GM19452 (cell line): ENCODE measurements at regions not wholly inside any gene's neighbourhood (a gene's known extent, or its start where the extent isn't known, plus 50 kb on each side); places are given as distances from the start of the nearest gene placed in this dataset.
A peak's percentile ranks its signal among the peaks of the same experiment; 100 is the strongest.
"Not testable (repeated sequence)": the region's sequence is repeated elsewhere in the genome, so short reads cannot be mapped to it uniquely, and the experiment has no call there.

Source experiments
- ATAC-seq: cut with Tn5 transposase; IDR thresholded peaks from one replicate; pipeline ENCODE4 v1.9.1; 2021; ENCODE audit not compliant: unreplicated experiment

- ATAC-seq: no peak
Measured at GRCh38 chr12:88366101-88366500, 214.2 kb downstream of the KITLG start.

GRCh38 chr12:88367231-88367630 lies 213.0 kb downstream of the KITLG start:
- no peak for ATAC-seq

DNA sequence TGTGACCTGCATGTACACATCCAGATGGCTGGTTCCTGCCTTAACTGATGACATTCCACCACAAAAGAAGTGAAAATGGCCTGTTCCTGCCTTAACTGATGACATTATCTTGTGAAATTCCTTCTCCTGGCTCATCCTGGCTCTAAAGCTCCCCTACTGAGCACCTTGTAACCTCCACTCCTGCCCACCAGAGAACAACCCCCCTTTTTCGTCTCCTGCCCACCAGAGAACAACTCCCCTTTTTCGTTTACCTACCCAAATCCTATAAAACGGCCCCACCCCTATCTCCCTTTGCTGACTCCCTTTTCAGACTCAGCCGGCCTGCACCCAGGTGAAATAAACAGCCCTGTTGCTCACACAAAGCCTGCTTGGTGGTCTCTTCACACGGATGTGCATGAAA lies 212.2 kb downstream of the KITLG start:
- ATAC-seq: not testable (repeated sequence)

DNA sequence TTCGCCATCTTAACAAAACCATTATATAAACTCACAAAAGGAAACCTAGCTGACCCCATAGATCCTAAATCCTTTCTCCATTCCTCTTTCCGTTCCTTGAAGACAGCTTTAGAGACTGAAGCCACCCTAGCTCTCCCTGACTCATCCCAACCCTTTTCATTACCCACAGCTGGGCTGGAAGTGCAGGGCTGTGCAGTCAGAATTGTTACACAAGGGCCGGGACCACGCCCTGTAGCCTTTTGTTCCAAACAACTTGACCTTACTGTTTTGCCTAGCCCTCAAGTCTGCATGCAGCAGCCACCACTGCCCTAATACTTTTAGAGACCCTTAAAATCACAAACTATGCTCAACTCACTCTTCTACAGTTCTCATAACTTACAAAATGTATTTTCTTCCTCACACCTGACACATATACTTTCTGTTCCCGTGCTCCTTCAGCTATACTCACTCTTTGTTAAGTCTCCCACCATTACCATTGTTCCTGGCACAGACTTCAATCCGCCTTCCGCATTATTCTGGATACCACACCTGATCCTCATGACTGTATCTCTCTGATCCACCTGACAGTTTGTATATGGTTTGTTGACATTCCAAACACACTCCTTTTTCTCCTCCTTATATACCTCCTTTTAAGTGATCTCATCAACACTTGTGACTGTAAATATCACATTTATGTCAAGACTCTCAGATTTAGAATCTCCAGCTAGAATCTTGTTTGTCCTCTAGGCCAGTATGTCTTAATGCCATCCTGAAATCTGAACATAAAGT lies 208.7 kb downstream of the KITLG start:
- no peak for ATAC-seq

GRCh38 chr12:88375306-88376305 lies 204.7 kb downstream of the KITLG start:
- no peak for ATAC-seq

DNA sequence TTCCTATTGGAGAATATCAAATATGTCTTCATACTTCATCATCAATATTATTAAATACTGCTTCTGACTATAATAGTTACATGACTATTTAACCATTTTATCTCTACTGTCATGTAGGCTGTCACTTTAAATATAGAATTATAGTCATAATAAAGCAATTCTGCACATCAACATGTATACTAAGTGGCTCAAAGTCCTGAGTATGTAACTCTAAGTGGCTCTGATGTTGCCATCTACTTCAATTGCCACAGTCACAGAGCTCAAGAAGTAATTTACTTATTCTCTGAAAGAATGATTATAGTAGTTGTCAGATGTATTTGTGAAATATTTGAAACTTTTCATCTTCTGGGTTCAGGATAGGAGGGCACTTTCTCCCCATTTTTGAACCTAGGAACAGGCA lies 202.3 kb downstream of the KITLG start:
- ATAC-seq: no peak

DNA sequence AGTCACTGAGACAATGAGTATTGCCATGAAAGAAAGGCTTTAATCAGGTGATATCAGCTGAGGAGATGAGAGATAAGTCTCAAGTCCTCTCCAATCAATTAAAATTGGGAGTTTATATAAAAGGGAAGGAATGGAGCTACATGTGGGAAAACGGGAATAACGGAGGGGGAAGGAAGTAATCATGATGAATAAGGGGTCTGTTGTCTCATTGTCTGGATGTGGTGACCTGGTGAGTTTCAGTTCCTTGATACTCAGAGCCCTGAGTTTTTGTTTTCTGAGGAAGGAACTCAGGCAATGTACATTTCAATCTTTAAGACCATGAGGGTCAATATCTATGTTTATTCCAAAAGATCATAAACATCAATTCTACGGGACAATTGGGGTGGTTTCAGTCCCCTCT lies 198.8 kb downstream of the KITLG start:
- ATAC-seq: no peak

- no peak for ATAC-seq
Measured at GRCh38 chr12:88383405-88383804, 196.9 kb downstream of the KITLG start.

GRCh38 chr12:88388566-88389540 lies 191.4 kb downstream of the KITLG start:
- ATAC-seq: no peak

DNA sequence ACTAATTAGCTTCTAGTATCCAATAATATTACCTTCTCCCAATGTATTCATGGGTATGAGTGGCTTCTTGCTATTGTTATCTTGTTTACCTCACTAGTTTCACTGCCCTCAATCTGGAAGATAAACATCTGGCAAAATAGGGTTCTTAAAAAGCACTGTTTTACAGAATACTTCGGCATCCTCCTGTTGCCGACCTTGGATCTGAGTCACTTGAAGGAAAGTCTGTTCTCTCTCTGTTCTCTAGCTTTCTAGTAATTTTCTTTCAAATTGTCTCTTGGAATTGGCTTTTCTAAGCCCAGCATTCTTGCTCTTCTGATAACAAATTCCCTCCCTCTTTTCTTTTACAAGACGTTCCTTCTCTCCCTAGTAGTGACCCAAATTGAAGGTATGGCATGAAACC lies 189.5 kb downstream of the KITLG start:
- ATAC-seq: no peak

DNA sequence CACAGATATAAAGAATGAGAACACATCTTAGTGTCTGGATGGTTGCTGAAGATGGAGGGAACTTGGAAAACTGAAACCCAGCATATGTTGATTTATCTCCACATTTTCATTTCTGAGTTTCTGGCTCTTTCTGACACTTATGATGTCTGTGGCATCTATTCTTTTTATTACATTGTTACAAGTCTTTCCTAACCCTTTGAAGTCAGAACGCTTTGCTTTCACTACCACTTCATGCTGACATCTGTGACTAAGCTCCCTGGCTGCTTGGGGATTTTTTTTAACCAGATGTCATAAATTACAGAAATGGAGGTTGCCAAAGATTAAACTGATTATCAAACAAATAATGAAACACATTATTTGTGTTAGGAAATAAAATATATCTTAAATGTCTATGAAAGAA lies 188.7 kb downstream of the KITLG start:
- peak; percentile 48 for ATAC-seq

- peak; percentile 46 for ATAC-seq
Measured at GRCh38 chr12:88393017-88393767, 187.1 kb downstream of the KITLG start.

DNA sequence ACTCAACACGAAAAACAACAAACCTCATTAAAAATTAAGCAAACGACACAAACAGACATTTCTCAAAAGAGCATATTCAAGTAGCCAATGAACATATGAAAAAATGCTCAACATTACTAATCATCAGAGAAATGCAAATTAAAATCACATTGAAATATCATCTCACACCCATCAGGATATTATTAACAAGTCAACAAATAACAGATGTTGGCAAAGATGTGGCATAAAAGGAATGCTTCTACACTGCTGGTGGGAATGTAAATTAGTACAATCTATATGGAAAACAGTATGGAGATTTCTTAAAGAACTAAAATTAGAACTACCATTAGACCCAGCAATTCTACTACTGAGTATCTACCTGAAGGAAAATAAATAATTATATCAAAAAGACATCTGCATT lies 182.2 kb downstream of the KITLG start:
- no peak for ATAC-seq

GRCh38 chr12:88399811-88400210 lies 180.5 kb downstream of the KITLG start:
- ATAC-seq: no peak

GRCh38 chr12:88400302-88400701 lies 180.0 kb downstream of the KITLG start:
- no peak for ATAC-seq

- no peak for ATAC-seq
Measured at GRCh38 chr12:88401155-88401554, 179.1 kb downstream of the KITLG start.

DNA sequence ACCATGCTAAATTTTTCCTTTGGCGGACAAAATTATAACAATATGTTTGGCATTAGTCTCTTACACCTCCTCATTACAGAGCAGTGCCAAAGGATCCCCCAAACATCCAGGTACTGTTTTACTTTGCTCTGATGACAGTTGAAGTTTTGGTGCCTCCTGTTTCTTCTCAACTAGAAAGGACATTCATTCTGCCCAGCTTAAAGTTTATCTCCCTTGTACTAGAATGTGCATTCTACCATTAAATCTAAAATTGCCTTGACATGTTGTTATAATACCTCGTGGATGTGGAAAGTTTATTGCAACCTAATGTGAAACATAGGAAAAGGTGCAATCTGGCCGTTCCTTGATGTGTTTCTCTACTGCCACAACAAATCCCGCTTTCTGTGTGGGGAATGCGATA lies 173.4 kb downstream of the KITLG start:
- ATAC-seq: no peak

- ATAC-seq: no peak
Measured at GRCh38 chr12:88408823-88409222, 171.4 kb downstream of the KITLG start.

- no peak for ATAC-seq
Measured at GRCh38 chr12:88409257-88409656, 171.0 kb downstream of the KITLG start.

DNA sequence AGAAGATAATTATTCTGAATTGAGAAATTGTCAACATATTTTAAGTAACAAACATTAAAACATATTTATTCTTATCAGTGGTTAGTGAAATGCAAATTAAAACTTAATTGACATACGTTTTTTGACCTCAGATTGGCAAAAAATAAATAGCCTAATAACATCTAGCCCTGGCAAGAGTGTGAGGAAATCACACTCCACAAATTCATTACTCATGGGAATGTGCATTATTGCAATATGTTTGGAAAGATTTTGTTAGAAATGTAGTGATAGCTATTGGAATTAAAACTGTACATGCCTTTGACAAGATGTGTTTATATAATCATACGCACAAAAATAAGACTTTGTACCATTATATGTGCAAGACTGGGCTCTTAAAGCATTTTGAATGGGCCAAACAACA lies 168.6 kb downstream of the KITLG start:
- no peak for ATAC-seq
